22Rv1 (cell line): ENCODE measurements at regions not wholly inside any gene's neighbourhood (a gene's known extent, or its start where the extent isn't known, plus 50 kb on each side); places are given as distances from the start of the nearest gene placed in this dataset.

ENCODE experiments used
- ZFX ChIP-seq: fragments of 450-650 bp; IDR thresholded peaks from 2 replicates; pipeline ENCODE4 v1.6.1; 2017; ENCODE audit warnings: antibody characterized with exemption, borderline replicate concordance
- TF ChIP-seq, protein P1 (sequence below): fragments of 450-650 bp; IDR thresholded peaks from 2 replicates; pipeline ENCODE4 v1.5.1; 2017; ENCODE audit warnings: mild to moderate bottlenecking

DNA sequence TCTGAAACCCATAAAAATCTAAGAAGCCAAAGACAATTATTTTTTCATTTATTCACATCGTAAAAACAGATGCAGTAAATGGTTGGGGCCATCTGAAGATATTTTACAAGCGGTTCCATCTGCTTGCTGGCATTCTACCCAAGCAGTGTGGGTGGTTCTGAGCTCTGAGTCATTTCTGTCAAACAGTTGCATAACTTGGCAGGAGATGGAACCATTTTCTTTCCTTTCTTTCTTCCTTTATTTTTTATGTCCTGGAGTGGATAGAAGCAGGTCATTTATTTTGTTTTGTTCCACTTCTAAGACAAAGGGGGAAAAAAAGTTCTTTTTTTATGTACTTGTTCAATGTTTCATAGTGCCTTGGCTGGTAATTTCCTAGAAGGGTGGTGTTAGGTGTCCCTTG lies 1151.9 kb upstream of the GOT2 start:
- TF ChIP-seq, protein P1, sequence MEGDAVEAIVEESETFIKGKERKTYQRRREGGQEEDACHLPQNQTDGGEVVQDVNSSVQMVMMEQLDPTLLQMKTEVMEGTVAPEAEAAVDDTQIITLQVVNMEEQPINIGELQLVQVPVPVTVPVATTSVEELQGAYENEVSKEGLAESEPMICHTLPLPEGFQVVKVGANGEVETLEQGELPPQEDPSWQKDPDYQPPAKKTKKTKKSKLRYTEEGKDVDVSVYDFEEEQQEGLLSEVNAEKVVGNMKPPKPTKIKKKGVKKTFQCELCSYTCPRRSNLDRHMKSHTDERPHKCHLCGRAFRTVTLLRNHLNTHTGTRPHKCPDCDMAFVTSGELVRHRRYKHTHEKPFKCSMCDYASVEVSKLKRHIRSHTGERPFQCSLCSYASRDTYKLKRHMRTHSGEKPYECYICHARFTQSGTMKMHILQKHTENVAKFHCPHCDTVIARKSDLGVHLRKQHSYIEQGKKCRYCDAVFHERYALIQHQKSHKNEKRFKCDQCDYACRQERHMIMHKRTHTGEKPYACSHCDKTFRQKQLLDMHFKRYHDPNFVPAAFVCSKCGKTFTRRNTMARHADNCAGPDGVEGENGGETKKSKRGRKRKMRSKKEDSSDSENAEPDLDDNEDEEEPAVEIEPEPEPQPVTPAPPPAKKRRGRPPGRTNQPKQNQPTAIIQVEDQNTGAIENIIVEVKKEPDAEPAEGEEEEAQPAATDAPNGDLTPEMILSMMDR: no peak
- no peak for TF ChIP-seq ZFX
